GM23338 (cell line): ENCODE measurements at regions not wholly inside any gene's neighbourhood (a gene's known extent, or its start where the extent isn't known, plus 50 kb on each side); places are given as distances from the start of the nearest gene placed in this dataset.

Experiments used
- ATAC-seq: fragments of 200-7000 bp; cut with Tn5 transposase; 3 replicates; pipeline ENCODE4 v1.9.1; 2020
- DNase-seq: peaks from one replicate; pipeline ENCODE4 v3.0.0-alpha.2; 2015; ENCODE audit warnings: low spot score
- H2AFZ ChIP-seq: fragments of 200-600 bp; sonication (generic); 2 replicates; pipeline ENCODE4 v1.8.0; 2016; ENCODE audit warnings: antibody characterized with exemption, mild to moderate bottlenecking, moderate library complexity
- H3F3A ChIP-seq: fragments of 200-600 bp; sonication (generic); replicated peaks from 2 replicates; pipeline ENCODE4 v1.8.0; 2017; ENCODE audit warnings: antibody characterized with exemption, mixed run types, low read depth
- H3K27ac ChIP-seq: fragments of 200-600 bp; sonication (generic); 2 replicates; pipeline ENCODE4 v1.6.1; 2016; ENCODE audit warnings: low read depth
- H3K27me3 ChIP-seq: fragments of 200-600 bp; sonication (generic); 2 replicates; pipeline ENCODE4 v1.8.0; 2016; ENCODE audit warnings: mild to moderate bottlenecking, mixed run types, moderate library complexity; ENCODE audit not compliant: insufficient read depth
- H3K36me3 ChIP-seq: fragments of 200-600 bp; sonication (generic); 2 replicates; pipeline ENCODE4 v1.8.0; 2016; ENCODE audit warnings: mild to moderate bottlenecking; ENCODE audit not compliant: insufficient read depth
- H3K4me1 ChIP-seq: fragments of 200-600 bp; sonication (generic); 2 replicates; pipeline ENCODE4 v1.8.0; 2016; ENCODE audit warnings: mild to moderate bottlenecking, moderate library complexity; ENCODE audit not compliant: insufficient read depth
- H3K4me2 ChIP-seq: fragments of 200-600 bp; sonication (generic); 2 replicates; pipeline ENCODE4 v1.7.1; 2017; ENCODE audit warnings: mixed run types
- H3K4me3 ChIP-seq: fragments of 200-600 bp; sonication (generic); 2 replicates; pipeline ENCODE4 v1.6.1; 2016; ENCODE audit warnings: mixed run types
- H3K79me2 ChIP-seq: fragments of 200-600 bp; sonication (generic); replicated peaks from 2 replicates; pipeline ENCODE4 v1.8.0; 2017; ENCODE audit warnings: mild to moderate bottlenecking; ENCODE audit not compliant: insufficient read depth
- H3K9me2 ChIP-seq: fragments of 200-600 bp; sonication (generic); 2 replicates; pipeline ENCODE4 v1.8.0; 2017; ENCODE audit not compliant: insufficient read depth
- H4K20me1 ChIP-seq: fragments of 200-600 bp; sonication (generic); replicated peaks from 2 replicates; pipeline ENCODE4 v1.8.0; 2017; ENCODE audit warnings: mild to moderate bottlenecking; ENCODE audit not compliant: insufficient read depth
- H3K27ac Mint-ChIP-seq: 2 replicates; pipeline ENCODE4 v1.8.0; 2020; ENCODE audit warnings: inconsistent platforms, mild to moderate bottlenecking, moderate library complexity, mixed read lengths
- H3K27me3 Mint-ChIP-seq: 3 replicates; pipeline ENCODE4 v1.8.0; 2022; ENCODE audit warnings: low read depth, mild to moderate bottlenecking, moderate library complexity, mixed read lengths, inconsistent platforms; ENCODE audit not compliant: insufficient read depth, poor library complexity
- H3K36me3 Mint-ChIP-seq: 3 replicates; pipeline ENCODE4 v1.8.0; 2021; ENCODE audit warnings: low read depth, mild to moderate bottlenecking, inconsistent platforms, moderate library complexity, mixed read lengths
- H3K4me1 Mint-ChIP-seq: 3 replicates; pipeline ENCODE4 v1.8.0; 2020; ENCODE audit warnings: mild to moderate bottlenecking, inconsistent platforms, mixed read lengths
- H3K4me3 Mint-ChIP-seq: 3 replicates; pipeline ENCODE4 v1.8.0; 2021; ENCODE audit warnings: moderate library complexity, mild to moderate bottlenecking, inconsistent platforms, mixed read lengths
- H3K9me3 Mint-ChIP-seq: 3 replicates; pipeline ENCODE4 v1.8.0; 2020; ENCODE audit warnings: moderate library complexity, mild to moderate bottlenecking, inconsistent platforms, mixed read lengths
- CREB1 ChIP-seq: fragments of 250-450 bp; sonication (Bioruptor Pico); IDR thresholded peaks from 2 replicates; pipeline ENCODE4 v1.5.0; 2020; ENCODE audit warnings: low read depth, mild to moderate bottlenecking, moderate library complexity
- ETS1 ChIP-seq: IDR thresholded peaks from 2 replicates; pipeline ENCODE4 v1.6.1; 2016; ENCODE audit warnings: antibody characterized with exemption
- EZH2phosphoT487 ChIP-seq: fragments of 200-600 bp; sonication (generic); IDR thresholded peaks from one replicate; pipeline ENCODE4 v1.8.1; 2018; ENCODE audit warnings: antibody characterized with exemption; ENCODE audit not compliant: unreplicated experiment
- JUNB ChIP-seq: IDR thresholded peaks from one replicate; pipeline ENCODE4 v1.6.1; 2016; ENCODE audit warnings: antibody characterized with exemption; ENCODE audit not compliant: unreplicated experiment
- NANOG ChIP-seq: IDR thresholded peaks from 2 replicates; pipeline ENCODE4 v1.6.1; 2016; ENCODE audit warnings: antibody characterized with exemption, borderline replicate concordance
- ZNF114 ChIP-seq: fragments of 250-450 bp; sonication (Bioruptor Pico); IDR thresholded peaks from 2 replicates; pipeline ENCODE4 v1.5.0; 2020; ENCODE audit warnings: mild to moderate bottlenecking, moderate library complexity
- ZNF331 ChIP-seq: fragments of 250-450 bp; sonication (Bioruptor Pico); IDR thresholded peaks from 2 replicates; pipeline ENCODE4 v1.5.0; 2020; ENCODE audit warnings: low read depth, mild to moderate bottlenecking, moderate library complexity
- ZNF462 ChIP-seq: fragments of 250-450 bp; sonication (Bioruptor Pico); IDR thresholded peaks from 2 replicates; pipeline ENCODE4 v1.5.0; 2020; ENCODE audit warnings: mild to moderate bottlenecking, moderate library complexity
- TF ChIP-seq, protein P1 (sequence below), 2 experiments: fragments of 200-600 bp in 1 of 2; sonication (generic) in 1 of 2; conservative IDR thresholded peaks; 2 replicates each; pipeline versions ENCODE4 v1.5.1 to v1.6.1; 2016 to 2017; ENCODE audit warnings: antibody characterized with exemption in 2 of 2, low read depth in 2 of 2, mild to moderate bottlenecking in 2 of 2, moderate library complexity in 1 of 2

DNA sequence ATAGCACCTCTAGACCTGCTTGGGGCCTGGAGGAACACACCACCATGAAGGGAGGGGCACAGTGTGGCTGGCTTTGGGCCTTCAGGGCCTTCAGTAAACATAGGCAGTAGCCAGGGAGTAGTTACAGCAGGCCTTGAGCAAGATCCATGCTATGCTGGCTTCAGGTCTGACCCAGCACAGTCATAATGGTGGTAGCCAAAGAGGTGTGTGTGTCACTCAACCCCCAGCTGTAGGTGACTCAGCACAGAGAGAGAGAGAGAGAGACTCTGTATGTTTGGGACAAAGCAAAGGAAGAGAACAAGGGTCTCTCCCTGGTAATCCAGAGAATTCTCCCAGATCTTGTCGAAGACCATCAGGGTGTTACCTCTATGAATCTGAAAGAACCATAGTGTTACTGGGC, 250.5 kb upstream of the PKN2 start:
- Histone ChIP-seq H3F3A (no peaks in the 10 kb centered on the region), H3K4me2 (no peak overlapping the region), H3K27ac (no peak overlapping the region), H2AFZ (no peak overlapping the region), H3K9me2 (0 out of 2 replicates have a peak, but pooled peaks cover 5% of the 10 kb centered on the region), H3K27me3 (no peaks in the 10 kb centered on the region), H3K36me3 (no peaks in the 10 kb centered on the region), H3K79me2 (no peaks in the 10 kb centered on the region), H4K20me1 (no peaks in the 10 kb centered on the region), H3K4me1 (no peaks in the 10 kb centered on the region), H3K4me3 (no peak overlapping the region)
- DNase-seq (no peak), ATAC-seq (no peak)
- no peak overlapping the region for H3K27ac Mint-ChIP-seq
- H3K4me1 Mint-ChIP-seq, result no peaks in the 10 kb centered on the region
- no peak overlapping the region for H3K4me3 Mint-ChIP-seq
- no peak for TF ChIP-seq JUNB
- TF ChIP-seq, protein P1, sequence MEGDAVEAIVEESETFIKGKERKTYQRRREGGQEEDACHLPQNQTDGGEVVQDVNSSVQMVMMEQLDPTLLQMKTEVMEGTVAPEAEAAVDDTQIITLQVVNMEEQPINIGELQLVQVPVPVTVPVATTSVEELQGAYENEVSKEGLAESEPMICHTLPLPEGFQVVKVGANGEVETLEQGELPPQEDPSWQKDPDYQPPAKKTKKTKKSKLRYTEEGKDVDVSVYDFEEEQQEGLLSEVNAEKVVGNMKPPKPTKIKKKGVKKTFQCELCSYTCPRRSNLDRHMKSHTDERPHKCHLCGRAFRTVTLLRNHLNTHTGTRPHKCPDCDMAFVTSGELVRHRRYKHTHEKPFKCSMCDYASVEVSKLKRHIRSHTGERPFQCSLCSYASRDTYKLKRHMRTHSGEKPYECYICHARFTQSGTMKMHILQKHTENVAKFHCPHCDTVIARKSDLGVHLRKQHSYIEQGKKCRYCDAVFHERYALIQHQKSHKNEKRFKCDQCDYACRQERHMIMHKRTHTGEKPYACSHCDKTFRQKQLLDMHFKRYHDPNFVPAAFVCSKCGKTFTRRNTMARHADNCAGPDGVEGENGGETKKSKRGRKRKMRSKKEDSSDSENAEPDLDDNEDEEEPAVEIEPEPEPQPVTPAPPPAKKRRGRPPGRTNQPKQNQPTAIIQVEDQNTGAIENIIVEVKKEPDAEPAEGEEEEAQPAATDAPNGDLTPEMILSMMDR (conservative IDR thresholded peaks at IDR 0.05; ENCODE audit: low read depth in 2 of 2), result peak in 1 of 2 experiments; percentile 16; a peak in 1 of 4 replicates
- H3K36me3 Mint-ChIP-seq, result peaks cover 3% of the 10 kb centered on the region; the same call in 1 of the 3 replicates
- no peaks in the 10 kb centered on the region for H3K27me3 Mint-ChIP-seq
- H3K9me3 Mint-ChIP-seq, result peaks cover 11% of the 10 kb centered on the region; the same call in 2 of the 3 replicates

DNA sequence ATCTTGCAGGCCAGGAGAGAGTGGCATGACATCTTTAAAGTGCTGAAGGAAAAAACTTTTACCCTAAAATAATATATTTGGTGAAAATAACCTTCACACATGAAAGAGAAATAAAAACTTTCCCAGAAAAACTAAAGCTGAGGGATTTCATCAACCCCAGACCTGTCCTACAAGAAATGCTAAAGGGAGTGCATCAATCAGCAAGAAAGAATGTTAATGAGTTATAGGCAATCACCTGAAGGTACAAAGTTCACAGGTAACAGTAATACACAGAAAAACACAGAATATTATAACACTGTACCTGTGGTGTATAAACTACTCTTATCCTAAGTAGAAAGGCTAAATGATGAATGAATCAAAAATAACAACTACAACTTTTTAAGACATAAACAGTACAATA, 249.2 kb upstream of the PKN2 start:
- no peak for DNase-seq
- Histone ChIP-seq H3K4me2 (no peak overlapping the region), H3K27ac (no peak overlapping the region), H3K36me3 (no peaks in the 10 kb centered on the region), H4K20me1 (no peaks in the 10 kb centered on the region), H3K4me3 (no peak overlapping the region), H3K4me1 (no peaks in the 10 kb centered on the region), H3F3A (no peaks in the 10 kb centered on the region), H3K79me2 (no peaks in the 10 kb centered on the region), H2AFZ (no peak overlapping the region), H3K9me2 (0 out of 2 replicates have a peak, but pooled peaks cover 5% of the 10 kb centered on the region), H3K27me3 (no peaks in the 10 kb centered on the region)
- TF ChIP-seq ZNF114 (CRISPR knock-in tag) (no peak), CREB1 (no peak), NANOG (no peak), ZNF331 (CRISPR knock-in tag) (no peak), EZH2phosphoT487 (no peak), ETS1 (no peak), ZNF462 (no peak)
- TF ChIP-seq, protein P1 (conservative IDR thresholded peaks at IDR 0.05; ENCODE audit: low read depth in 2 of 2), result no peak
- Mint-ChIP-seq H3K4me1 (no peaks in the 10 kb centered on the region), H3K27ac (no peak overlapping the region), H3K4me3 (no peak overlapping the region), H3K27me3 (no peaks in the 10 kb centered on the region), H3K36me3 (peaks cover 3% of the 10 kb centered on the region; the same call in 1 of the 3 replicates), H3K9me3 (peaks cover 11% of the 10 kb centered on the region; the same call in 2 of the 3 replicates)
- no peak for ATAC-seq
